ENCODE measurements at regions not wholly inside any gene's neighbourhood (a gene's known extent, or its start where the extent isn't known, plus 50 kb on each side); places are given as distances from the start of the nearest gene placed in this dataset.

DNA sequence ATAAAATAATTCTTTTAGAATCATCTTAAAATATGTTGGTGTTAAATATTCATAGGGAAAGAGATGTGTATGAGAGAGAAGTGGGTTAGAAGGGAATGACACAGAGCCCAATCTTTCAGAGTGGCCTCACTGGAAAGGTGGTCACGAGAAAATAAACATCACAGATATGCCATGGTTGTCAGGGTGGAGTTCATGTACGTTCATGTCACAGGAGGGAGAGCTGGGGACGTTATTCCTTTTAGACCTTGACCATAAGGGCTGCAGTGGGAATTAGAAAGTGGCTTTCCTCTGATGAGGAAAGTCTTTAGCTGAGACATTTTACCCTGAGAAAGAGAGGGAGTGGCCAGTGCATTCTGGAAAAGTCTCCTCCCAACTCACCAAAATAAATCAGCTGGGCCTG is 90.6 kb upstream of the TNR start:
- ChIA-PET POLR2A (no interaction called here), RAD21 (ENCODE audit: unreplicated experiment) (no interaction called here), CTCF (no interaction called here), SMC1A (ENCODE audit: uncharacterized antibody, unreplicated experiment) (no interaction called here)
- H3K27ac ChIP-seq (ENCODE audit: control insufficient read depth, insufficient read depth) = no peak overlapping the region
- intact Hi-C loops (cut with micrococcal nuclease; ENCODE audit: unreplicated experiment) = no loop called here
- no peaks in the 10 kb centered on the region for H3K79me2 ChIP-seq (ENCODE audit: control insufficient read depth, insufficient read depth, low read length)
- H2AFZ ChIP-seq (ENCODE audit: control insufficient read depth, low read depth, low read length) = no peak overlapping the region
- BruUV-seq (replicated peaks) = no TSS peak
- no peaks in the 10 kb centered on the region for H3K9me3 ChIP-seq (replicated peaks; ENCODE audit: control insufficient read depth, insufficient read depth, low read length)
- TF ChIP-seq, protein P1, sequence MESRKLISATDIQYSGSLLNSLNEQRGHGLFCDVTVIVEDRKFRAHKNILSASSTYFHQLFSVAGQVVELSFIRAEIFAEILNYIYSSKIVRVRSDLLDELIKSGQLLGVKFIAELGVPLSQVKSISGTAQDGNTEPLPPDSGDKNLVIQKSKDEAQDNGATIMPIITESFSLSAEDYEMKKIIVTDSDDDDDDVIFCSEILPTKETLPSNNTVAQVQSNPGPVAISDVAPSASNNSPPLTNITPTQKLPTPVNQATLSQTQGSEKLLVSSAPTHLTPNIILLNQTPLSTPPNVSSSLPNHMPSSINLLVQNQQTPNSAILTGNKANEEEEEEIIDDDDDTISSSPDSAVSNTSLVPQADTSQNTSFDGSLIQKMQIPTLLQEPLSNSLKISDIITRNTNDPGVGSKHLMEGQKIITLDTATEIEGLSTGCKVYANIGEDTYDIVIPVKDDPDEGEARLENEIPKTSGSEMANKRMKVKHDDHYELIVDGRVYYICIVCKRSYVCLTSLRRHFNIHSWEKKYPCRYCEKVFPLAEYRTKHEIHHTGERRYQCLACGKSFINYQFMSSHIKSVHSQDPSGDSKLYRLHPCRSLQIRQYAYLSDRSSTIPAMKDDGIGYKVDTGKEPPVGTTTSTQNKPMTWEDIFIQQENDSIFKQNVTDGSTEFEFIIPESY (IDR thresholded peaks at IDR 0.05) = no peak
- TF ChIP-seq SUPT20H (IDR thresholded peaks at IDR 0.05; ENCODE audit: borderline replicate concordance, control insufficient read depth, low read depth, low read length) = no peak
- no peaks in the 10 kb centered on the region for H3K36me3 ChIP-seq (ENCODE audit: control insufficient read depth in 2 of 2, insufficient read depth in 2 of 2, low read length in 1 of 2)
- ATAC-seq = no peak
- H3K4me2 ChIP-seq (ENCODE audit: control insufficient read depth, insufficient read depth) = no peak overlapping the region
- no peaks in the 10 kb centered on the region for H3K4me1 ChIP-seq (ENCODE audit: control insufficient read depth, insufficient read depth, low read length)
- no peaks in the 10 kb centered on the region for H4K20me1 ChIP-seq (ENCODE audit: control insufficient read depth, insufficient read depth)
- 0% methylated on average over 3 of the region's 3 CpGs for WGBS (ENCODE audit: insufficient coverage, insufficient replicate concordance, low lambda C conversion rate, missing lambda C conversion rate)
- no peak for DNase-seq (ENCODE audit: low read depth, low spot score)
- no peak overlapping the region for H3K4me3 ChIP-seq
- H3K27me3 ChIP-seq (replicated peaks in 1 of 2; ENCODE audit: control insufficient read depth in 2 of 2, insufficient read depth in 2 of 2, low read length in 1 of 2) = no peaks in the 10 kb centered on the region
- H3K9ac ChIP-seq (ENCODE audit: control insufficient read depth, insufficient read depth, low read length) = no peak overlapping the region
- in situ Hi-C loops (cut with MboI) = no loop called here
- no peak for FAIRE-seq

DNA sequence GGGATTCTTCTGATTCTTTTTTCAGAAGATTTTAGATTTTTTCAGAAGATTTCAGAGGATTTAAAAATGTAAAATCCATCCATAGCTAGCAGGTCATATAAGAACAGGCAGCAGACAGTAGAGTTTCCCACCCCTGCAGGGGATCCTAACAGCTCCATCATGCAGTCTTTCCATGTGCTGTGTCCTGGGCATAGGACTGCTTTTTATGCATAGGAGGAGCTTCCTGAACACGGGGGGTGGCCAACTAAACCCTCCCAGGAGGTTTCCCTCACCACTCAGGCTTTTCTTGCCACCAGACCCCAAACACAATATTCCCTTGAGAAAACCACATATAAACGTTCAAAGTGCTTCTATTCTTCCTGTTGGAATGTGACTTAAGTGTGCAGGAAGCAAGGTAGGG is 90.1 kb upstream of the TNR start:
- Histone ChIP-seq H3K27ac (ENCODE audit: control insufficient read depth, insufficient read depth) (no peak overlapping the region), H4K20me1 (ENCODE audit: control insufficient read depth, insufficient read depth) (no peaks in the 10 kb centered on the region), H3K36me3 (ENCODE audit: control insufficient read depth in 2 of 2, insufficient read depth in 2 of 2, low read length in 1 of 2) (no peaks in the 10 kb centered on the region), H3K27me3 (replicated peaks in 1 of 2; ENCODE audit: control insufficient read depth in 2 of 2, insufficient read depth in 2 of 2, low read length in 1 of 2) (no peaks in the 10 kb centered on the region), H3K79me2 (ENCODE audit: control insufficient read depth, insufficient read depth, low read length) (no peaks in the 10 kb centered on the region), H3K4me3 (no peak overlapping the region), H3K4me2 (ENCODE audit: control insufficient read depth, insufficient read depth) (no peak overlapping the region), H3K9me3 (replicated peaks; ENCODE audit: control insufficient read depth, insufficient read depth, low read length) (no peaks in the 10 kb centered on the region), H3K9ac (ENCODE audit: control insufficient read depth, insufficient read depth, low read length) (no peak overlapping the region), H2AFZ (ENCODE audit: control insufficient read depth, low read depth, low read length) (no peak overlapping the region), H3K4me1 (ENCODE audit: control insufficient read depth, insufficient read depth, low read length) (no peaks in the 10 kb centered on the region)
- no peak for ATAC-seq
- BruUV-seq (replicated peaks) = no TSS peak
- no peak for DNase-seq (ENCODE audit: low read depth, low spot score)
- ChIA-PET RAD21 (ENCODE audit: unreplicated experiment) (no interaction called here), POLR2A (no interaction called here), SMC1A (ENCODE audit: uncharacterized antibody, unreplicated experiment) (no interaction called here), CTCF (no interaction called here)
- TF ChIP-seq, protein P2, sequence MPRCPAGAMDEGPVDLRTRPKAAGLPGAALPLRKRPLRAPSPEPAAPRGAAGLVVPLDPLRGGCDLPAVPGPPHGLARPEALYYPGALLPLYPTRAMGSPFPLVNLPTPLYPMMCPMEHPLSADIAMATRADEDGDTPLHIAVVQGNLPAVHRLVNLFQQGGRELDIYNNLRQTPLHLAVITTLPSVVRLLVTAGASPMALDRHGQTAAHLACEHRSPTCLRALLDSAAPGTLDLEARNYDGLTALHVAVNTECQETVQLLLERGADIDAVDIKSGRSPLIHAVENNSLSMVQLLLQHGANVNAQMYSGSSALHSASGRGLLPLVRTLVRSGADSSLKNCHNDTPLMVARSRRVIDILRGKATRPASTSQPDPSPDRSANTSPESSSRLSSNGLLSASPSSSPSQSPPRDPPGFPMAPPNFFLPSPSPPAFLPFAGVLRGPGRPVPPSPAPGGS (IDR thresholded peaks at IDR 0.05; ENCODE audit: borderline replicate concordance, insufficient read depth, low read depth, low read length, poor library complexity, severe bottlenecking) = no peak
- TF ChIP-seq RUNX3 (IDR thresholded peaks at IDR 0.05; ENCODE audit: low read length) (no peak), CBX3 (IDR thresholded peaks at IDR 0.05; ENCODE audit: borderline replicate concordance, low read depth) (no peak), SMARCA5 (IDR thresholded peaks at IDR 0.05) (no peak), BACH1 (IDR thresholded peaks at IDR 0.05; ENCODE audit: borderline replicate concordance) (no peak), NRF1 (conservative IDR thresholded peaks at IDR 0.05; ENCODE audit: low read depth, low read length) (no peak), ESRRA (IDR thresholded peaks at IDR 0.05; ENCODE audit: low read length) (no peak), FOXK2 (IDR thresholded peaks at IDR 0.05) (no peak), CHD4 (IDR thresholded peaks at IDR 0.05) (no peak)
- intact Hi-C loops (cut with micrococcal nuclease; ENCODE audit: unreplicated experiment) (no loop called here), in situ Hi-C loops (cut with MboI) (no loop called here)
- 0% methylated on average over 2 of the region's 2 CpGs for WGBS (ENCODE audit: insufficient coverage, insufficient replicate concordance, low lambda C conversion rate, missing lambda C conversion rate)
- FAIRE-seq = no peak
